ENCODE measurements at regions not wholly inside any gene's neighbourhood (a gene's known extent, or its start where the extent isn't known, plus 50 kb on each side); places are given as distances from the start of the nearest gene placed in this dataset.

GRCh38 chr13:22256111-22256639, 585.3 kb downstream of the FGF9 start:
- Histone ChIP-seq H2AFZ (ENCODE audit: low read length) (no peak overlapping the region), H3F3A (ENCODE audit: low read depth) (no peaks in the 10 kb centered on the region), H3K9ac (ENCODE audit: low read depth, low read length, poor library complexity, severe bottlenecking) (no peak overlapping the region), H3K79me2 (ENCODE audit: insufficient read depth, low read length) (no peaks in the 10 kb centered on the region), H3K27me3 (ENCODE audit: insufficient read depth, low read length, poor library complexity, severe bottlenecking) (no peaks in the 10 kb centered on the region), H3K4me1 (ENCODE audit: insufficient read depth, low read length, poor library complexity, severe bottlenecking) (no peaks in the 10 kb centered on the region), H3K9me3 (ENCODE audit: insufficient read depth, low read depth, low read length) (no peaks in the 10 kb centered on the region), H3K4me3 (ENCODE audit: low read length, poor library complexity, severe bottlenecking) (no peak overlapping the region), H3K36me3 (ENCODE audit: insufficient read depth, low read length) (no peaks in the 10 kb centered on the region), H4K20me1 (ENCODE audit: insufficient read depth, low read length, poor library complexity, severe bottlenecking) (no peaks in the 10 kb centered on the region), H3K9me2 (replicated peaks; ENCODE audit: low read depth, low read length) (no peaks in the 10 kb centered on the region), H3K4me2 (ENCODE audit: low read depth, low read length, poor library complexity, severe bottlenecking) (no peak overlapping the region)
- TF ChIP-seq EZH2phosphoT487 (IDR thresholded peaks at IDR 0.05; ENCODE audit: borderline replicate concordance) (no peak), CTCF (conservative IDR thresholded peaks at IDR 0.05; ENCODE audit: low read length) (peak; percentile 19; the same call in 1 of the 2 replicates)

- Histone ChIP-seq H3K9me3 (ENCODE audit: insufficient read depth, low read depth, low read length) (no peaks in the 10 kb centered on the region), H3K9me2 (replicated peaks; ENCODE audit: low read depth, low read length) (no peaks in the 10 kb centered on the region), H3F3A (ENCODE audit: low read depth) (no peaks in the 10 kb centered on the region), H3K9ac (ENCODE audit: low read depth, low read length, poor library complexity, severe bottlenecking) (no peak overlapping the region), H4K20me1 (ENCODE audit: insufficient read depth, low read length, poor library complexity, severe bottlenecking) (no peaks in the 10 kb centered on the region), H3K4me1 (ENCODE audit: insufficient read depth, low read length, poor library complexity, severe bottlenecking) (no peaks in the 10 kb centered on the region), H2AFZ (ENCODE audit: low read length) (no peak overlapping the region), H3K4me2 (ENCODE audit: low read depth, low read length, poor library complexity, severe bottlenecking) (no peak overlapping the region), H3K4me3 (ENCODE audit: low read length, poor library complexity, severe bottlenecking) (no peak overlapping the region), H3K36me3 (ENCODE audit: insufficient read depth, low read length) (no peaks in the 10 kb centered on the region), H3K27me3 (ENCODE audit: insufficient read depth, low read length, poor library complexity, severe bottlenecking) (no peaks in the 10 kb centered on the region), H3K79me2 (ENCODE audit: insufficient read depth, low read length) (no peaks in the 10 kb centered on the region)
- no peak for TF ChIP-seq EZH2phosphoT487 (IDR thresholded peaks at IDR 0.05; ENCODE audit: borderline replicate concordance)
- TF ChIP-seq CTCF (conservative IDR thresholded peaks at IDR 0.05; ENCODE audit: low read length): no peak
Observed at GRCh38 chr13:22262001-22262885, 591.4 kb downstream of the FGF9 start.

- Histone ChIP-seq H4K20me1 (ENCODE audit: insufficient read depth, low read length, poor library complexity, severe bottlenecking) (no peaks in the 10 kb centered on the region), H2AFZ (ENCODE audit: low read length) (no peak overlapping the region), H3K9me2 (replicated peaks; ENCODE audit: low read depth, low read length) (no peaks in the 10 kb centered on the region), H3K4me3 (ENCODE audit: low read length, poor library complexity, severe bottlenecking) (no peak overlapping the region), H3K27me3 (ENCODE audit: insufficient read depth, low read length, poor library complexity, severe bottlenecking) (no peaks in the 10 kb centered on the region), H3F3A (ENCODE audit: low read depth) (no peaks in the 10 kb centered on the region), H3K36me3 (ENCODE audit: insufficient read depth, low read length) (no peaks in the 10 kb centered on the region), H3K9ac (ENCODE audit: low read depth, low read length, poor library complexity, severe bottlenecking) (no peak overlapping the region), H3K9me3 (ENCODE audit: insufficient read depth, low read depth, low read length) (no peaks in the 10 kb centered on the region), H3K4me1 (ENCODE audit: insufficient read depth, low read length, poor library complexity, severe bottlenecking) (no peaks in the 10 kb centered on the region), H3K79me2 (ENCODE audit: insufficient read depth, low read length) (no peaks in the 10 kb centered on the region), H3K4me2 (ENCODE audit: low read depth, low read length, poor library complexity, severe bottlenecking) (no peak overlapping the region)
- TF ChIP-seq CTCF (conservative IDR thresholded peaks at IDR 0.05; ENCODE audit: low read length) (no peak), EZH2phosphoT487 (IDR thresholded peaks at IDR 0.05; ENCODE audit: borderline replicate concordance) (no peak)
Observed at GRCh38 chr13:22263185-22263584, 592.3 kb downstream of the FGF9 start.
